Aorta (tissue), 5 donors: ENCODE measurements at regions not wholly inside any gene's neighbourhood (a gene's known extent, or its start where the extent isn't known, plus 50 kb on each side); places are given as distances from the start of the nearest gene placed in this dataset.

Source experiments
- ATAC-seq: fragments of 200-7000 bp; cut with Tn5 transposase; one replicate; pipeline ENCODE4 v1.9.1; 2022; ENCODE audit warnings: moderate library complexity; ENCODE audit not compliant: low FRiP score
- DNase-seq, 2 donors: peaks; one replicate each; pipeline ENCODE4 v3.0.0-alpha.2; 2020
- H3K27ac ChIP-seq, 2 donors: one replicate each; pipeline ENCODE4 v1.5.1; 2013; ENCODE audit warnings: low read length in 2 of 2, mild to moderate bottlenecking in 2 of 2, moderate library complexity in 2 of 2, control low read depth in 1 of 2, inconsistent platforms in 1 of 2, low read depth in 1 of 2
- H3K27me3 ChIP-seq, 2 donors: one replicate each; pipeline ENCODE4 v1.6.1; 2013; ENCODE audit warnings: control low read depth in 1 of 2, low read length in 1 of 2, mild to moderate bottlenecking in 1 of 2, moderate library complexity in 1 of 2; ENCODE audit not compliant: insufficient read depth in 2 of 2, control insufficient read depth in 1 of 2
- H3K36me3 ChIP-seq, 2 donors: one replicate each; pipeline ENCODE4 v1.6.1; 2013; ENCODE audit warnings: control low read depth in 1 of 2, low read length in 1 of 2, mild to moderate bottlenecking in 1 of 2; ENCODE audit not compliant: insufficient read depth in 2 of 2, control insufficient read depth in 1 of 2
- H3K4me1 ChIP-seq, 2 donors: one replicate each; pipeline ENCODE4 v1.6.1; 2013; ENCODE audit warnings: low read length in 2 of 2, control low read depth in 1 of 2, mild to moderate bottlenecking in 1 of 2, moderate library complexity in 1 of 2; ENCODE audit not compliant: insufficient read depth in 2 of 2, control insufficient read depth in 1 of 2
- H3K4me3 ChIP-seq, 2 donors: one replicate each; pipeline ENCODE4 v1.5.1; 2013; ENCODE audit warnings: low read length in 2 of 2, control low read depth in 1 of 2, mild to moderate bottlenecking in 1 of 2
- H3K9me3 ChIP-seq: one replicate; pipeline ENCODE4 v1.6.1; 2013; ENCODE audit warnings: mild to moderate bottlenecking, low read length; ENCODE audit not compliant: control insufficient read depth
- WGBS, 2 donors: extraction: QIAGEN DNeasy Blood & Tissue Kit; methylation state at CpG; one replicate each; pipeline ENCODE4 v1.1.7; 2013; 5-methylcytosine and 5-hydroxymethylcytosine counted together
- intact Hi-C, 2 donors: fragments of 100-400 bp; cut with DNase I; formaldehyde crosslinking; loops; one replicate each; pipeline versions ENCODE4 v1.14.2 to v1.15.0; 2022
- donor health status: healthy with polysubstance abuse.
- donor health status: Bipolar disorder and iron deficiency.
- donor health status: DM: no; HTN: no; CAD: no.
- donor health status: DM: no; HTN: no; CAD: no.
- donor health status: DM: yes; HTN: yes; CAD: no.

DNA sequence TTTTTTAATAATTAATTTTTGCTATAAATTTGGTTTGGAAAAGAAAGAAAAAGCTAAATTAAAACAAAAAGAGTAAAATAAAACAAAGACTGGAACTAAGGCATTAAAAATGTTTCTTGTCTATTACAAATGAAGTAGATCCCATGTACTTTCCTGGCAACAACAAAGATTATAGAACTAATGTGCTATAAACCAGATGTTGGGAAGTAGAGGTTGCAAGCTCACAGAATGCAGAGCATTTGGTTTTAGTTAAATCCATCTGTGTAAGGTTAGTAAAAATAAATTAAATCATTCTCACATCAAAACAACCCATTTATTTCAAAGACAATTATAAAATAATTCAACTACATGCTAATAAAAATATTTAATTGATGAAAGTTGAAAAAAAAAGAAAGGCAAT is 157.2 kb upstream of the ZC3H15 start:
- no peak for ATAC-seq
- Histone ChIP-seq H3K4me3 (no peak overlapping the region), H3K27ac (no peak overlapping the region), H3K27me3 (no peaks in the 10 kb centered on the region), H3K36me3 (peaks cover 0 to 2% of the 10 kb centered on the region in 2 donors), H3K9me3 (no peaks in the 10 kb centered on the region), H3K4me1 (no peaks in the 10 kb centered on the region)
- no peak for DNase-seq
- intact Hi-C loops = no loop called here

- DNase-seq (no peak), ATAC-seq (no peak)
- no peaks in the 10 kb centered on the region for H3K27me3 ChIP-seq
- whole genome bisulfite sequencing, 2 donors = 93 to 94% methylated on average over 1 of the region's 1 CpG
- H3K9me3 ChIP-seq = no peaks in the 10 kb centered on the region
- no peaks in the 10 kb centered on the region for H3K4me1 ChIP-seq
- no peak overlapping the region for H3K4me3 ChIP-seq
- no peak overlapping the region for H3K27ac ChIP-seq
- H3K36me3 ChIP-seq = peaks cover 0 to 2% of the 10 kb centered on the region in 2 donors
- intact Hi-C loops = no loop called here
These were observed 156.0 kb upstream of the ZC3H15 start for GRCh38 chr2:186330050-186330449.

- H3K27me3 ChIP-seq = no peaks in the 10 kb centered on the region
- no peaks in the 10 kb centered on the region for H3K9me3 ChIP-seq
- intact Hi-C loops = no loop called here
- DNase-seq (no peak), ATAC-seq (no peak)
- no peak overlapping the region for H3K4me3 ChIP-seq
- 77 to 86% methylated on average over 1 of the region's 1 CpG for WGBS, 2 donors
- no peak overlapping the region for H3K27ac ChIP-seq
- no peaks in the 10 kb centered on the region for H3K4me1 ChIP-seq
- H3K36me3 ChIP-seq = no peaks in the 10 kb centered on the region
These were observed 146.3 kb upstream of the ZC3H15 start for GRCh38 chr2:186339716-186340115.

DNA sequence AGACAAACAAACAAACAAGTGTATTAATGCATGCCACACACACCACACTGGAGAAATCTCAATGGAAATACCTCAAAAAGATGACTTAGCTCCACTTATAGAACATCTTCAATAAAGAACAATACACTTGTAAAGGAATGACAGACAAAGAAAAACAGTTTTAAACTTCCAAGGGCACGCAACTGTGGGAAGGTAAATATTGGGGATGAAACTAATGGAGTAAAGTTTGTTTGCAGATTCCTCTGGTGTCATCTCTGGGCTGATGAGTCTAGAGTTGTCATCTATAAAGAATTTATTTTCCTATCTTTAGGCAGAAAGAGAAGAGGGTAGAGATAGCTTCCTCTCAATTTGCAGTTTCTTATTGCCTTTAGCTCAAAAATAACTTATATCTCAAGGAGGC is 144.0 kb upstream of the ZC3H15 start:
- 98 to 100% methylated on average over 1 of the region's 1 CpG for WGBS, 2 donors

GRCh38 chr2:186345745-186346144 is 140.3 kb upstream of the ZC3H15 start:
- no peaks in the 10 kb centered on the region for H3K36me3 ChIP-seq
- no peaks in the 10 kb centered on the region for H3K27me3 ChIP-seq
- no peaks in the 10 kb centered on the region for H3K4me1 ChIP-seq
- no peak overlapping the region for H3K27ac ChIP-seq
- 50 to 59% methylated on average over 5 of the region's 5 CpGs for WGBS, 2 donors
- no peaks in the 10 kb centered on the region for H3K9me3 ChIP-seq
- DNase-seq (no peak), ATAC-seq (no peak)
- H3K4me3 ChIP-seq = no peak overlapping the region
- intact Hi-C loops = no loop called here

More for the DNA sequence above, 144.0 kb upstream of the ZC3H15 start:
- Histone ChIP-seq H3K4me3 (no peak overlapping the region), H3K9me3 (no peaks in the 10 kb centered on the region), H3K27me3 (no peaks in the 10 kb centered on the region), H3K4me1 (no peaks in the 10 kb centered on the region), H3K27ac (no peak overlapping the region), H3K36me3 (no peaks in the 10 kb centered on the region)
- no peak for ATAC-seq
- no peak for DNase-seq
- intact Hi-C loops = no loop called here

DNA sequence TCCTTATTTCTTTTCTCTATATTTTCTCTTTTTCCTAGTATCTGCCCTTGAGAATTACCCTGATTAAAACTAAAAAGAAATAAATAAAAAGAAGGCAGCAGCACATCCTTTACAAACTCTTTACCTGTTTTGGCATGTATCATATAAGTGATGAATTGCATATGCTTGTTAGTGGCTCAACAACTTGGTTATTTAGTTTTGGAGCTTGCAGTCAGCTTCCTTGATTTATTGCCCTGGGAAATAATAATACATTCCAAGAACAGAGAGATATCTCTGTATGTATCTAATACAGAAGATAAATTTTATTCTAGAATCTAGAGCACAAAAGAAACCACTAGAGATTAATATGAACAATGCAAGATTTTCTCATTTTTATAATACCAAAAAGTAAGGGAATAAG is 139.8 kb upstream of the ZC3H15 start:
- Histone ChIP-seq H3K4me1 (no peaks in the 10 kb centered on the region), H3K27me3 (no peaks in the 10 kb centered on the region), H3K27ac (no peak overlapping the region), H3K36me3 (no peaks in the 10 kb centered on the region), H3K9me3 (no peaks in the 10 kb centered on the region), H3K4me3 (no peak overlapping the region)
- intact Hi-C loops = no loop called here
- no peak for DNase-seq
- ATAC-seq = no peak

GRCh38 chr2:186347472-186347871 is 138.6 kb upstream of the ZC3H15 start:
- ATAC-seq = no peak

GRCh38 chr2:186348200-186348599 is 137.9 kb upstream of the ZC3H15 start:
- Histone ChIP-seq H3K27me3 (no peaks in the 10 kb centered on the region), H3K4me3 (no peak overlapping the region), H3K36me3 (peaks cover 0 to 2% of the 10 kb centered on the region in 2 donors), H3K9me3 (peaks cover 2% of the 10 kb centered on the region), H3K4me1 (no peaks in the 10 kb centered on the region), H3K27ac (no peak overlapping the region)
- no peak for ATAC-seq
- WGBS, 2 donors = 2 to 9% methylated on average over 1 of the region's 1 CpG
- no peak for DNase-seq
- intact Hi-C loops = no loop called here

More at GRCh38 chr2:186347472-186347871, 138.6 kb upstream of the ZC3H15 start:
- H3K4me1 ChIP-seq = no peaks in the 10 kb centered on the region
- H3K4me3 ChIP-seq = no peak overlapping the region
- DNase-seq = no peak
- no peak overlapping the region for H3K27ac ChIP-seq
- H3K27me3 ChIP-seq = no peaks in the 10 kb centered on the region
- intact Hi-C loops = no loop called here
- peaks cover 0 to 2% of the 10 kb centered on the region in 2 donors for H3K36me3 ChIP-seq
- peaks cover 2% of the 10 kb centered on the region for H3K9me3 ChIP-seq

GRCh38 chr2:186349508-186349907 is 136.6 kb upstream of the ZC3H15 start:
- Histone ChIP-seq H3K27ac (no peak overlapping the region), H3K36me3 (peaks cover 0 to 2% of the 10 kb centered on the region in 2 donors), H3K27me3 (no peaks in the 10 kb centered on the region), H3K9me3 (peaks cover 2% of the 10 kb centered on the region), H3K4me1 (no peaks in the 10 kb centered on the region), H3K4me3 (no peak overlapping the region)
- intact Hi-C loops = no loop called here
- 1 to 2% methylated on average over 2 of the region's 2 CpGs for WGBS, 2 donors
- ATAC-seq = no peak
- no peak for DNase-seq
